Endothelial cell (in vitro differentiated cells): ENCODE measurements at regions not wholly inside any gene's neighbourhood (a gene's known extent, or its start where the extent isn't known, plus 50 kb on each side); places are given as distances from the start of the nearest gene placed in this dataset.

ENCODE experiments used
- DNase-seq: peaks from one replicate; pipeline ENCODE4 v3.0.0; 2021; ENCODE audit warnings: low spot score
- H3K27ac Mint-ChIP-seq: one replicate; pipeline ENCODE4 v1.8.0; 2021; ENCODE audit warnings: mixed read lengths, inconsistent platforms; ENCODE audit not compliant: unreplicated experiment
- H3K27me3 Mint-ChIP-seq: one replicate; pipeline ENCODE4 v1.8.0; 2021; ENCODE audit warnings: mild to moderate bottlenecking, moderate library complexity, mixed read lengths, inconsistent platforms; ENCODE audit not compliant: unreplicated experiment
- H3K36me3 Mint-ChIP-seq: one replicate; pipeline ENCODE4 v1.8.0; 2021; ENCODE audit warnings: mild to moderate bottlenecking, low read depth, mixed read lengths, inconsistent platforms; ENCODE audit not compliant: unreplicated experiment
- H3K4me1 Mint-ChIP-seq: one replicate; pipeline ENCODE4 v1.8.0; 2021; ENCODE audit warnings: mild to moderate bottlenecking, mixed read lengths, inconsistent platforms; ENCODE audit not compliant: unreplicated experiment
- H3K4me3 Mint-ChIP-seq: one replicate; pipeline ENCODE4 v1.8.0; 2021; ENCODE audit warnings: mild to moderate bottlenecking, mixed read lengths, inconsistent platforms; ENCODE audit not compliant: unreplicated experiment
- H3K9me3 Mint-ChIP-seq: one replicate; pipeline ENCODE4 v1.8.0; 2021; ENCODE audit warnings: mixed read lengths, inconsistent platforms; ENCODE audit not compliant: unreplicated experiment
- TF ChIP-seq, protein P1 (sequence below): fragments of 200-600 bp; sonication (generic); IDR thresholded peaks from one replicate; pipeline ENCODE4 v1.5.0; 2021; ENCODE audit warnings: antibody characterized with exemption; ENCODE audit not compliant: unreplicated experiment

DNA sequence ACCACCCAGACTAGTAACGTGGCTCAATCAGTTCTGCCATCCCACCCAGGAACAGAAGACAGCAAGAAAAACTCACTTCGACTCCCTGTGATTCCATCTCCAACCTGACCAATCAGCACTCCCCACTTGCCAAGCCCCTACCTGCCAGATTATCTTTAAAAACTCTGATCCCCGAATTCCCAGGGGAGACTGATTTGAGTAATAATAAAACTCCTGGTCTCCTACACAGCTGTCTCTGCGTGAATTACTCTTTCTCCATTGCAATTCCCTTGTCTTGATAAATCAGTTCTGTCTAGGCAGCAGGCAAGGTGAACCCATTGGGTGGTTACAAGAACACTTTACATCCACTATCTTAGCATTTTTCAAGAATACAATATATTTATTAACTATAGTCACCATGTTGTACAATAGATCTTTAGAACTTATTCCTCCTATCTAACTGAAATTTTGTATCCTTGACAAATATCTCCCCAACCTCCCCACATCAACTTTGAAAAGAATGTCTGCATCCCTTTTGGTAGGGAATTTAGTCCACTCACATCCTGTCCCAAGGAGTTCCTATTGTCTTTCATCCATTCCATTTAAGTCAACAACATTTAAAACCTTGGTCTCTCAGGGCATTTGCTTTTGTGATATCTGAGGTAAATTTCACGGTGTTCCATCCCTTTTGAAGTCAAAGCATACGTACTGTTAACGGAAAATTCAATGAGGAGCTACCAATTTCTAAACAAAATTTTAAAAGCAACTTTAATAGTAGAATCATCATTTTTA is 163.7 kb downstream of the MACC1 start:
- H3K27me3 Mint-ChIP-seq = no peaks in the 10 kb centered on the region
- H3K4me1 Mint-ChIP-seq = peaks cover 18% of the 10 kb centered on the region
- TF ChIP-seq, protein P1, sequence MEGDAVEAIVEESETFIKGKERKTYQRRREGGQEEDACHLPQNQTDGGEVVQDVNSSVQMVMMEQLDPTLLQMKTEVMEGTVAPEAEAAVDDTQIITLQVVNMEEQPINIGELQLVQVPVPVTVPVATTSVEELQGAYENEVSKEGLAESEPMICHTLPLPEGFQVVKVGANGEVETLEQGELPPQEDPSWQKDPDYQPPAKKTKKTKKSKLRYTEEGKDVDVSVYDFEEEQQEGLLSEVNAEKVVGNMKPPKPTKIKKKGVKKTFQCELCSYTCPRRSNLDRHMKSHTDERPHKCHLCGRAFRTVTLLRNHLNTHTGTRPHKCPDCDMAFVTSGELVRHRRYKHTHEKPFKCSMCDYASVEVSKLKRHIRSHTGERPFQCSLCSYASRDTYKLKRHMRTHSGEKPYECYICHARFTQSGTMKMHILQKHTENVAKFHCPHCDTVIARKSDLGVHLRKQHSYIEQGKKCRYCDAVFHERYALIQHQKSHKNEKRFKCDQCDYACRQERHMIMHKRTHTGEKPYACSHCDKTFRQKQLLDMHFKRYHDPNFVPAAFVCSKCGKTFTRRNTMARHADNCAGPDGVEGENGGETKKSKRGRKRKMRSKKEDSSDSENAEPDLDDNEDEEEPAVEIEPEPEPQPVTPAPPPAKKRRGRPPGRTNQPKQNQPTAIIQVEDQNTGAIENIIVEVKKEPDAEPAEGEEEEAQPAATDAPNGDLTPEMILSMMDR = no peak
- H3K9me3 Mint-ChIP-seq = peaks cover 7% of the 10 kb centered on the region
- H3K27ac Mint-ChIP-seq = peak overlapping the region; percentile 18
- no peak overlapping the region for H3K4me3 Mint-ChIP-seq
- DNase-seq = no peak
- no peaks in the 10 kb centered on the region for H3K36me3 Mint-ChIP-seq

DNA sequence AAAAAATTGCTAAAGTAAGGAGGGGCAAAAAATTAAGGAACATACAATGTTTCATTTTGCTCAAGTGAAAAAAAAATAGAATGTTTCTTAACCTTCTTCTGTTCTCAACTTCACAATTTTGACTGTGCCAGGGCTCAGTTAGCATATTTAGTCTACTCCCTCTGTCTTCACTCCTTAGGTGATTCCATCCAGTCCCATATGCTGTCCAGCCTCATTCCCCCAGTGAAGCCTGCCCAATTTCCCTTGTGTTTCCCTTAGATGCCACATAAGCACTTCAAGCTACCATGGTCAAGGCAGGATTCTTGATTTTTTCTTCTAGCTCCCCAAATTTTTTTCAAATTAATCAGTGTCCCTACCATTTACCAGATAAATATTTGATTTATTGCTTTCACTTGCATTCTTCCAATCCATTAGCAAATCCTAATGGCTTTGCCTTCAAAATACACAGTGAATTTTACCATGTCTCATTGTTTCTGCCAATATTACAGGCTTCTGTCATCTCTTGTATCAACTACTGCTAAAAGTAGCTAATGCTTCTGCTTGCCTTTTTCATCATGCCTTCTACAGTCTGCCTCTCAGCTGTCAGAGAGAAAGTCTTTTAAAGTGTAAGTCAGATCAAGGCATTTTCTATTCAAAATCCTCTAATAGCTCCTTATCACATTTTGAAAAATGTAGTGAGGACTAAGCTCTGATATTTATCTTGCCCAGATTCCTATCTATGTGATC is 166.8 kb downstream of the MACC1 start:
- Mint-ChIP-seq H3K4me1 (peaks cover 18% of the 10 kb centered on the region), H3K27me3 (no peaks in the 10 kb centered on the region), H3K27ac (peak overlapping the region; percentile 11), H3K4me3 (no peak overlapping the region), H3K9me3 (no peaks in the 10 kb centered on the region), H3K36me3 (no peaks in the 10 kb centered on the region)
- TF ChIP-seq, protein P1 = no peak
- DNase-seq = no peak

DNA sequence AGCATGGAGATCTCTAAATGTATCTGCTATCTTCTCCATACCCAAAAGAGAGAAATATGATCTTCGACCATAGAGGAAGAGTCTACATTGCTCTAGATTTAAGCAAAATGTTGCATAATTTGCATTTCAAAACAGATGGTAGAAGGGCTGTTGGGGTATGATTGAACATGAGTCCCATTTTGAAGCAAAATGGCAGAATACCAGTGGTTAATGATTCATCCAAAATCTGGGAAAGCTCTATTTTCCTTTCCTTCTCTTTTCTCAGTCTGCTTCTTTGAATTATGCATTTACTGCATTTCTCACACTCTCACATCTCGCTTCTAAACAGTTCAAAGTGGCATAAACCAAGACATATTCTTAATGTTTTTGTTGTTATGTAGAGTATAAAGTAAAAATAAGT is 178.5 kb downstream of the MACC1 start:
- H3K9me3 Mint-ChIP-seq = no peaks in the 10 kb centered on the region
- H3K27me3 Mint-ChIP-seq = no peaks in the 10 kb centered on the region
- no peak overlapping the region for H3K27ac Mint-ChIP-seq
- no peak overlapping the region for H3K4me3 Mint-ChIP-seq
- no peak for DNase-seq
- no peaks in the 10 kb centered on the region for H3K36me3 Mint-ChIP-seq
- peaks cover 11% of the 10 kb centered on the region for H3K4me1 Mint-ChIP-seq
- TF ChIP-seq, protein P1 = no peak

DNA sequence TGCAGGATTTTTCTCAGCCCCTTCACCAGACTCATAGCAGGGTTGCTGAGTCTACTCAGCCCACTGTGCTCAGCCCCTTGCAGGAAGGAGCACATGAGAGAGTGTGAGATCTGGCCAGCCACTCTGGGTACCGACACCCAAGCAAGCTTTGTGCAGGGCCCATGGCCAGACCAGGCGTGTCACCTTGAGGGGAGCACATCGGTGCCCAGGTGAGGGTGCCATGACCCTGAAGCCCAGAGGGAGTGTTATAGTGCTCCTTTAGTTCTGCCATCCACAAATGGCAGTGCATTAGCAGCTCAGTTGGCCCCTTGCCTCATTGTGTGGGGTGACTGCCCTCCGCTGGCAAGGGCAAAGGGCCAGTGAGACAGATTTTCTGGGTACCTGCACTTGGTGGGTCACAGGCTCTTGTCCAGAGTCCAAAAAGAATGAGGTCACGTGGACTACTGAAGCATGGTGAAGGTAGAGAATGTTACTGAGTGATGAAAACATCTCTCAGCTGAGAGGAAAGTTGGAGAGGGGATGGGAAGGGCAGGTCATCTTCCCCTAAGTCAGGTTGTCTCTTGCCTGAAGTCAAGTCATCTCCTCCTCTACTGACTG is 181.8 kb downstream of the MACC1 start:
- Mint-ChIP-seq H3K9me3 (no peaks in the 10 kb centered on the region), H3K36me3 (no peaks in the 10 kb centered on the region), H3K4me3 (no peak overlapping the region), H3K4me1 (peaks cover 4% of the 10 kb centered on the region), H3K27ac (no peak overlapping the region), H3K27me3 (no peaks in the 10 kb centered on the region)
- no peak for DNase-seq
- TF ChIP-seq, protein P1 = no peak
